Natural killer cell (primary cell): ENCODE measurements at regions not wholly inside any gene's neighbourhood (a gene's known extent, or its start where the extent isn't known, plus 50 kb on each side); places are given as distances from the start of the nearest gene placed in this dataset.
"Not testable (repeated sequence)": the region's sequence is repeated elsewhere in the genome, so short reads cannot be mapped to it uniquely, and the experiment has no call there.

ENCODE experiments used
- ATAC-seq, 3 donors: fragments of 150-1000 bp in 2 of 3; fragments of 200-7000 bp in 1 of 3; cut with Tn5 transposase; 1 replicate in 1 of 3; 2 replicates in 2 of 3; pipeline ENCODE4 v1.10.0; 2021; ENCODE audit warnings: mild to moderate bottlenecking in 2 of 3, moderate library complexity in 2 of 3
- DNase-seq, 2 donors: peaks; one replicate each; pipeline versions ENCODE4 v3.0.0 to v3.0.0-alpha.2; 2013 to 2021; ENCODE audit warnings: mixed read lengths in 1 of 2
- H3K27ac ChIP-seq: one replicate; pipeline ENCODE4 v1.5.1; 2013; ENCODE audit warnings: mild to moderate bottlenecking, low read length
- H3K27me3 ChIP-seq: one replicate; pipeline ENCODE4 v1.6.1; 2013; ENCODE audit warnings: low read length; ENCODE audit not compliant: control insufficient read depth, insufficient read depth
- H3K36me3 ChIP-seq: one replicate; pipeline ENCODE4 v1.6.1; 2013; ENCODE audit warnings: low read length; ENCODE audit not compliant: control insufficient read depth, insufficient read depth
- H3K4me1 ChIP-seq: one replicate; pipeline ENCODE4 v1.6.1; 2013; ENCODE audit warnings: low read length; ENCODE audit not compliant: control insufficient read depth, insufficient read depth
- H3K4me3 ChIP-seq: one replicate; pipeline ENCODE4 v1.5.1; 2013; ENCODE audit warnings: low read length
- H3K9me3 ChIP-seq: one replicate; pipeline ENCODE4 v1.6.1; 2013; ENCODE audit warnings: low read length; ENCODE audit not compliant: control insufficient read depth, insufficient read depth
- H3K27ac Mint-ChIP-seq, 2 donors: one replicate each; pipeline ENCODE4 v1.8.0; 2022; ENCODE audit warnings: mild to moderate bottlenecking in 2 of 2, mixed read lengths in 2 of 2, moderate library complexity in 1 of 2
- H3K27me3 Mint-ChIP-seq, 2 donors: one replicate each; pipeline ENCODE4 v1.8.0; 2022; ENCODE audit warnings: low read depth in 2 of 2, mixed read lengths in 2 of 2
- H3K36me3 Mint-ChIP-seq: one replicate; pipeline ENCODE4 v1.8.0; 2022; ENCODE audit warnings: mixed read lengths
- H3K4me1 Mint-ChIP-seq, 2 donors: one replicate each; pipeline ENCODE4 v1.8.0; 2022; ENCODE audit warnings: mixed read lengths in 2 of 2
- H3K4me3 Mint-ChIP-seq: one replicate; pipeline ENCODE4 v1.8.0; 2022; ENCODE audit warnings: mild to moderate bottlenecking, moderate library complexity, mixed read lengths
- H3K9me3 Mint-ChIP-seq, 2 donors: one replicate each; pipeline ENCODE4 v1.8.0; 2022; ENCODE audit warnings: mixed read lengths in 2 of 2
- WGBS: methylation state at CpG from one replicate; pipeline ENCODE4 v1.1.7; 2013; ENCODE audit warnings: missing lambda C conversion rate; ENCODE audit not compliant: insufficient coverage; 5-methylcytosine and 5-hydroxymethylcytosine counted together
- intact Hi-C: fragments of 100-400 bp; cut with micrococcal nuclease; formaldehyde crosslinking; loops from one replicate; pipeline ENCODE4 v1.14.2; 2022
- TF ChIP-seq, protein P1 (sequence below): fragments of 200-600 bp; IDR thresholded peaks from one replicate; pipeline ENCODE4 v1.8.0; 2022; ENCODE audit warnings: antibody characterized with exemption

DNA sequence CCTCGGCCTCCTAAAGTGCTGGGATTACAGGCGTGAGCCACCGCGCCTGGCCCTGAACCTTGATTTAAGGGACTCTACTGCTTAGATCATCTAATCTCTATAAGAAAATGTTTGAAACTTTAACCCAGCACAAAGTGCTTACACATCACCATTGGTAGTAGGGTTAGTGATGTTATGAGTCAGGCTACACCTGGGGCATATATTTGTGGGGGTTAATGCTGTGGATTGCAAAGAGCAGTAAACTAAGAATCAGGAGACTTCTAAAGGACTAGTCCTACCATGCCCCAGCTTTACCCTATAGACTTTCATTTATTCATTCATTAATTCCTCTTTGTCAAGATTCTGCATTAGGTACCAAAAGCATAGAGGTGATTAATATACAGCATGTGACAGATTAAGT lies 880.5 kb downstream of the TTLL7 start:
- Mint-ChIP-seq H3K27ac (no peak overlapping the region), H3K4me3 (no peak overlapping the region), H3K9me3 (peaks cover 11 to 13% of the 10 kb centered on the region in 2 donors), H3K36me3 (no peaks in the 10 kb centered on the region), H3K4me1 (no peaks in the 10 kb centered on the region), H3K27me3 (no peaks in the 10 kb centered on the region)
- ATAC-seq = no peak
- intact Hi-C loops = no loop called here
- Histone ChIP-seq H3K4me3 (no peak overlapping the region), H3K4me1 (no peaks in the 10 kb centered on the region), H3K27ac (no peak overlapping the region), H3K36me3 (no peaks in the 10 kb centered on the region), H3K9me3 (no peaks in the 10 kb centered on the region), H3K27me3 (no peaks in the 10 kb centered on the region)
- TF ChIP-seq, protein P1, sequence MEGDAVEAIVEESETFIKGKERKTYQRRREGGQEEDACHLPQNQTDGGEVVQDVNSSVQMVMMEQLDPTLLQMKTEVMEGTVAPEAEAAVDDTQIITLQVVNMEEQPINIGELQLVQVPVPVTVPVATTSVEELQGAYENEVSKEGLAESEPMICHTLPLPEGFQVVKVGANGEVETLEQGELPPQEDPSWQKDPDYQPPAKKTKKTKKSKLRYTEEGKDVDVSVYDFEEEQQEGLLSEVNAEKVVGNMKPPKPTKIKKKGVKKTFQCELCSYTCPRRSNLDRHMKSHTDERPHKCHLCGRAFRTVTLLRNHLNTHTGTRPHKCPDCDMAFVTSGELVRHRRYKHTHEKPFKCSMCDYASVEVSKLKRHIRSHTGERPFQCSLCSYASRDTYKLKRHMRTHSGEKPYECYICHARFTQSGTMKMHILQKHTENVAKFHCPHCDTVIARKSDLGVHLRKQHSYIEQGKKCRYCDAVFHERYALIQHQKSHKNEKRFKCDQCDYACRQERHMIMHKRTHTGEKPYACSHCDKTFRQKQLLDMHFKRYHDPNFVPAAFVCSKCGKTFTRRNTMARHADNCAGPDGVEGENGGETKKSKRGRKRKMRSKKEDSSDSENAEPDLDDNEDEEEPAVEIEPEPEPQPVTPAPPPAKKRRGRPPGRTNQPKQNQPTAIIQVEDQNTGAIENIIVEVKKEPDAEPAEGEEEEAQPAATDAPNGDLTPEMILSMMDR = no peak
- 100% methylated on average over 4 of the region's 4 CpGs for WGBS
- DNase-seq = no peak

DNA sequence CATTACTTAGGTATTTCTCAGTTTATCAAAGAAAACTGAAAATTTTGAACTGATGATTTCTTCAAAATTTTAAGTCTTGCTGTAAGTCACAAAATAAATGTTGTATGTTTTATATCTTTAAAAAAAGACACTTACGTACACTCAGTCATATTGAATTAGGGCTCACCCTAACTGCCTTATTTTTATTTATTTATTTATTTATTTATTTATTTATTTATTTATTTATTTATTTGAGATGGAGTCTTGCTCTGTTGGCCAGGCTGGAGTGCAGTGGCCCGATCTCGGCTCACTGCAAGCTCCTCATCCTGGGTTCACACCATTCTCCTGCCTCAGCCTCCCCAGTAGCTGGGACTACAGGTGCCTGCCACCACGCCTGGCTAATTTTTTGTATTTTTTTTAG lies 881.9 kb downstream of the TTLL7 start:
- H3K36me3 ChIP-seq, ATAC-seq, H3K27me3 ChIP-seq, H3K4me1 Mint-ChIP-seq, H3K27me3 Mint-ChIP-seq, H3K36me3 Mint-ChIP-seq, H3K9me3 ChIP-seq, H3K27ac Mint-ChIP-seq, H3K4me1 ChIP-seq, H3K27ac ChIP-seq, DNase-seq, H3K4me3 ChIP-seq, intact Hi-C loops, H3K4me3 Mint-ChIP-seq: not testable (repeated sequence)
- H3K9me3 Mint-ChIP-seq = peaks cover 12 to 13% of the 10 kb centered on the region in 2 donors
- WGBS = 96% methylated on average over 2 of the region's 4 CpGs

GRCh38 chr1:83115785-83116184 lies 883.1 kb downstream of the TTLL7 start:
- 88% methylated on average over 2 of the region's 2 CpGs for WGBS
- Histone ChIP-seq H3K4me1 (no peaks in the 10 kb centered on the region), H3K27ac (no peak overlapping the region), H3K9me3 (no peaks in the 10 kb centered on the region), H3K27me3 (no peaks in the 10 kb centered on the region), H3K36me3 (no peaks in the 10 kb centered on the region), H3K4me3 (no peak overlapping the region)
- intact Hi-C loops = no loop called here
- TF ChIP-seq, protein P1 = no peak
- DNase-seq (no peak), ATAC-seq (no peak)
- no peak overlapping the region for H3K4me3 Mint-ChIP-seq
- H3K27me3 Mint-ChIP-seq = no peaks in the 10 kb centered on the region
- H3K4me1 Mint-ChIP-seq = no peaks in the 10 kb centered on the region
- peaks cover 18 to 20% of the 10 kb centered on the region in 2 donors for H3K9me3 Mint-ChIP-seq
- no peak overlapping the region for H3K27ac Mint-ChIP-seq
- no peaks in the 10 kb centered on the region for H3K36me3 Mint-ChIP-seq

GRCh38 chr1:83114136-83114834 lies 884.6 kb downstream of the TTLL7 start:
- Mint-ChIP-seq H3K36me3 (no peaks in the 10 kb centered on the region), H3K27me3 (no peaks in the 10 kb centered on the region), H3K4me1 (no peaks in the 10 kb centered on the region), H3K4me3 (no peak overlapping the region), H3K27ac (no peak overlapping the region), H3K9me3 (peaks cover 16 to 17% of the 10 kb centered on the region in 2 donors)
- DNase-seq (no peak), ATAC-seq (no peak)
- Histone ChIP-seq H3K4me3 (no peak overlapping the region), H3K27me3 (no peaks in the 10 kb centered on the region), H3K36me3 (no peaks in the 10 kb centered on the region), H3K9me3 (no peaks in the 10 kb centered on the region), H3K4me1 (no peaks in the 10 kb centered on the region), H3K27ac (no peak overlapping the region)
- intact Hi-C loops = no loop called here
- TF ChIP-seq, protein P1 = no peak
- 100% methylated on average over 1 of the region's 2 CpGs for WGBS
